Endothelial cell (in vitro differentiated cells): ENCODE measurements at regions not wholly inside any gene's neighbourhood (a gene's known extent, or its start where the extent isn't known, plus 50 kb on each side); places are given as distances from the start of the nearest gene placed in this dataset.

ENCODE experiments used
- DNase-seq: peaks from one replicate; pipeline ENCODE4 v3.0.0; 2021; ENCODE audit warnings: low spot score
- H3K27ac Mint-ChIP-seq: one replicate; pipeline ENCODE4 v1.8.0; 2021; ENCODE audit warnings: mixed read lengths, inconsistent platforms; ENCODE audit not compliant: unreplicated experiment
- H3K27me3 Mint-ChIP-seq: one replicate; pipeline ENCODE4 v1.8.0; 2021; ENCODE audit warnings: mild to moderate bottlenecking, moderate library complexity, mixed read lengths, inconsistent platforms; ENCODE audit not compliant: unreplicated experiment
- H3K36me3 Mint-ChIP-seq: one replicate; pipeline ENCODE4 v1.8.0; 2021; ENCODE audit warnings: mild to moderate bottlenecking, low read depth, mixed read lengths, inconsistent platforms; ENCODE audit not compliant: unreplicated experiment
- H3K4me1 Mint-ChIP-seq: one replicate; pipeline ENCODE4 v1.8.0; 2021; ENCODE audit warnings: mild to moderate bottlenecking, mixed read lengths, inconsistent platforms; ENCODE audit not compliant: unreplicated experiment
- H3K4me3 Mint-ChIP-seq: one replicate; pipeline ENCODE4 v1.8.0; 2021; ENCODE audit warnings: mild to moderate bottlenecking, mixed read lengths, inconsistent platforms; ENCODE audit not compliant: unreplicated experiment
- H3K9me3 Mint-ChIP-seq: one replicate; pipeline ENCODE4 v1.8.0; 2021; ENCODE audit warnings: mixed read lengths, inconsistent platforms; ENCODE audit not compliant: unreplicated experiment
- TF ChIP-seq, protein P1 (sequence below): fragments of 200-600 bp; sonication (generic); IDR thresholded peaks from one replicate; pipeline ENCODE4 v1.5.0; 2021; ENCODE audit warnings: antibody characterized with exemption; ENCODE audit not compliant: unreplicated experiment

DNA sequence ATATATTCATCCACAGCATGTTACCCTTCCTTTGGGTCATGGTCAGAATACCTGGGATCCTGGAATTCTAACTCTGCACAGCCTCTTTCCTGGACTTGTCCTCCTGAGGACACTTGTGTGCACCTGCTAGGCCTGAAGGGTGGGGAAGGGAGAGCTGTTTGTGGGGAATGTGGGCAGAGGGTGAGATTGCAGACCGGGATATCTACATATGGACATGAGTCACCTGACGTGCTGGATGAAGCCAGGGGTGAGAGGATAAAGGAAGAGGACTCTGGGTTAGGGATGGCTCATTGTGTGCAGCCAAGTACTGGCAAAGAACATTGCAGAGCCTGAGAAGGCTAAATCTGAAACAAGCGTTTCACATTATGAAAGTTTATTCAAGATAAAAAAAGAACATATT lies 241.4 kb upstream of the RPS23 start:
- Mint-ChIP-seq H3K36me3 (no peaks in the 10 kb centered on the region), H3K4me1 (peaks cover 20% of the 10 kb centered on the region), H3K27ac (no peak overlapping the region), H3K9me3 (no peaks in the 10 kb centered on the region), H3K4me3 (no peak overlapping the region), H3K27me3 (peaks cover 5% of the 10 kb centered on the region)
- TF ChIP-seq, protein P1, sequence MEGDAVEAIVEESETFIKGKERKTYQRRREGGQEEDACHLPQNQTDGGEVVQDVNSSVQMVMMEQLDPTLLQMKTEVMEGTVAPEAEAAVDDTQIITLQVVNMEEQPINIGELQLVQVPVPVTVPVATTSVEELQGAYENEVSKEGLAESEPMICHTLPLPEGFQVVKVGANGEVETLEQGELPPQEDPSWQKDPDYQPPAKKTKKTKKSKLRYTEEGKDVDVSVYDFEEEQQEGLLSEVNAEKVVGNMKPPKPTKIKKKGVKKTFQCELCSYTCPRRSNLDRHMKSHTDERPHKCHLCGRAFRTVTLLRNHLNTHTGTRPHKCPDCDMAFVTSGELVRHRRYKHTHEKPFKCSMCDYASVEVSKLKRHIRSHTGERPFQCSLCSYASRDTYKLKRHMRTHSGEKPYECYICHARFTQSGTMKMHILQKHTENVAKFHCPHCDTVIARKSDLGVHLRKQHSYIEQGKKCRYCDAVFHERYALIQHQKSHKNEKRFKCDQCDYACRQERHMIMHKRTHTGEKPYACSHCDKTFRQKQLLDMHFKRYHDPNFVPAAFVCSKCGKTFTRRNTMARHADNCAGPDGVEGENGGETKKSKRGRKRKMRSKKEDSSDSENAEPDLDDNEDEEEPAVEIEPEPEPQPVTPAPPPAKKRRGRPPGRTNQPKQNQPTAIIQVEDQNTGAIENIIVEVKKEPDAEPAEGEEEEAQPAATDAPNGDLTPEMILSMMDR, result no peak
- no peak for DNase-seq

DNA sequence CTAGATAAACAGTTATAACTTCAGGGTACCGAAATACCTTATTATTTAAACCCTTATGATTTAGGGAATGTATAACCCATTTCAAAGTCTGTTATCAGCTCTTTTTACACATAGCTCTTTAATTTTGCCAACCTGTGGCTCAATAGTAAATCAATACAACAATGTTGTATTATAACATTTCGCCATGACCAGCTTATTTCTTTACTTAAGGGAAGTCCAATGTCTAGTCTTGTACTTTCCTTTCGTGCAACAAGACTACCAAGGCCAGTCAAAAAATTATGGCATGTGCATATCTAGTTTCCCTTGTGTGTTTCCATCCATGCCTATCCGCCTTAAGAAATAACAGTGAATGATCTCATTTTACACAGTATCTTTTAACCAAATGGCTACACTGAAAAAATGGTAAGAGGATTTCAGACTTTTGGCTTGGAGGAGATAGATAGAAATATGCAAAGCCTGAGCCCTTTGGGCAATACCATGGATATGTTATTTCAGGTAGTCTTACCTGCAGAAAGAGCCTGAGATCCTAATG lies 239.5 kb upstream of the RPS23 start:
- Mint-ChIP-seq H3K27me3 (peaks cover 2% of the 10 kb centered on the region), H3K27ac (no peak overlapping the region), H3K9me3 (no peaks in the 10 kb centered on the region), H3K36me3 (no peaks in the 10 kb centered on the region), H3K4me1 (peaks cover 3% of the 10 kb centered on the region), H3K4me3 (no peak overlapping the region)
- DNase-seq, result no peak
- TF ChIP-seq, protein P1, result no peak

DNA sequence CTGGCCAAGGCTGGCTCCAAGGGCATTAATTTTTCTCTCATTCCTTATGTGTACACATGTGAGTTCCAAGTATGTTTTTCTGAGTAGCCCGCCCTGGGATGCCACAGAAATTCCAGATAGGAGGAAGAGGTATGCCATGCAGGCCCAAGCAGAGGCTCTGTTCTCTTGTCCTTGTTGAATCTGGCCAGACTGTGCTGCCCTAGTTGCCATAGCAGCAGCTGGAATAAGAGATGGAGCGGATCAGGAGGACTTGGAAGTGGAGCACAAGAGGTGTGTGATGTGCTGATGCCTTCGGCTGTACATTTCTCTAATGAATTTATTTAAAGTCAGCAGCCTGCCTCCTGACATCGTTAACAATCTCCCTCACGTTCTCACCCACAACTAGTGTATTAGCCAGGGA lies 235.6 kb upstream of the RPS23 start:
- Mint-ChIP-seq H3K4me1 (no peaks in the 10 kb centered on the region), H3K9me3 (no peaks in the 10 kb centered on the region), H3K36me3 (peaks cover under 1% of the 10 kb centered on the region), H3K4me3 (no peak overlapping the region), H3K27ac (no peak overlapping the region), H3K27me3 (peaks cover 2% of the 10 kb centered on the region)
- DNase-seq, result no peak
- TF ChIP-seq, protein P1, result no peak

DNA sequence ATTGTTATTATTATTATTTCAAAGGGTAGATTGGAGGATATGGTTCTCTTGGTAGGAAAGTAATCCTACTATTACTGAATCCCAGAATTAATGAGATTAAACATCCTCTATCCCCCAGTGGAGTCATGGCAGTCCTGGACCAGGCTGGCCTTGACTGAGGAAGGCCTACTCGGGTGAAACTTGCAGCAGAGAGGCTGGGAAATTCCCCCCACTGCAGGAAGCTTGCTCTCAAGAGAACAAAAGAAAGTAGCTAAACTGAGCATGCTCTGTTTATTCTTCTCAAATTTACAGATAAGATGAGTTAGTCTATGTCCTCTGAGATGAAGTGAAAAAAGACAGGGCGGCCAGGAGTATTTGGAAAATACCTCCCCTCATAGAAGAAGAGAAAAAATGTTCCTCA lies 233.9 kb upstream of the RPS23 start:
- TF ChIP-seq, protein P1, result no peak
- H3K4me1 Mint-ChIP-seq, result no peaks in the 10 kb centered on the region
- H3K27me3 Mint-ChIP-seq, result peaks cover 1% of the 10 kb centered on the region
- peaks cover 4% of the 10 kb centered on the region for H3K36me3 Mint-ChIP-seq
- H3K27ac Mint-ChIP-seq, result no peak overlapping the region
- H3K4me3 Mint-ChIP-seq, result no peak overlapping the region
- no peak for DNase-seq
- no peaks in the 10 kb centered on the region for H3K9me3 Mint-ChIP-seq

DNA sequence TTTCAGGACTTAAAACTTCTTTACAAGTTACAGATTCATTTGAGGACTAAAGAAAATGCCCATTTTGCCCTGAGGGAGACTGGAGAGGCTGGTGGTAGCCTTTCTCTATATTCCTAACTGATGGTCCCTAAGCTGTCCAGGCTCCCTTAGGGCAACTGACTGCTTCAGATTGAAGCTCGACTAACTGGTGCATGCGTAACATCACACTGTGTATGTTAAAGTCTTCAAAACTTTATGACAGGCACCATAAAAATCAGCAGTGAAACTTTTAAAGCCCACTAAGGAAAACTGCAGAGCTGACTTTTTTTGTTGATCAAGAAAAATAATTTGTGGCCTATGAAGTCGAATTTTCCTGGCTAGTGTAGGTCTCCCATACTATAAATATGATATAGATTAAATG lies 233.0 kb upstream of the RPS23 start:
- DNase-seq, result no peak
- no peak overlapping the region for H3K4me3 Mint-ChIP-seq
- H3K9me3 Mint-ChIP-seq, result no peaks in the 10 kb centered on the region
- peaks cover 4% of the 10 kb centered on the region for H3K36me3 Mint-ChIP-seq
- H3K27ac Mint-ChIP-seq, result no peak overlapping the region
- H3K4me1 Mint-ChIP-seq, result no peaks in the 10 kb centered on the region
- TF ChIP-seq, protein P1, result no peak
- H3K27me3 Mint-ChIP-seq, result no peaks in the 10 kb centered on the region
